ENCODE measurements at regions not wholly inside any gene's neighbourhood (a gene's known extent, or its start where the extent isn't known, plus 50 kb on each side); places are given as distances from the start of the nearest gene placed in this dataset.

DNA sequence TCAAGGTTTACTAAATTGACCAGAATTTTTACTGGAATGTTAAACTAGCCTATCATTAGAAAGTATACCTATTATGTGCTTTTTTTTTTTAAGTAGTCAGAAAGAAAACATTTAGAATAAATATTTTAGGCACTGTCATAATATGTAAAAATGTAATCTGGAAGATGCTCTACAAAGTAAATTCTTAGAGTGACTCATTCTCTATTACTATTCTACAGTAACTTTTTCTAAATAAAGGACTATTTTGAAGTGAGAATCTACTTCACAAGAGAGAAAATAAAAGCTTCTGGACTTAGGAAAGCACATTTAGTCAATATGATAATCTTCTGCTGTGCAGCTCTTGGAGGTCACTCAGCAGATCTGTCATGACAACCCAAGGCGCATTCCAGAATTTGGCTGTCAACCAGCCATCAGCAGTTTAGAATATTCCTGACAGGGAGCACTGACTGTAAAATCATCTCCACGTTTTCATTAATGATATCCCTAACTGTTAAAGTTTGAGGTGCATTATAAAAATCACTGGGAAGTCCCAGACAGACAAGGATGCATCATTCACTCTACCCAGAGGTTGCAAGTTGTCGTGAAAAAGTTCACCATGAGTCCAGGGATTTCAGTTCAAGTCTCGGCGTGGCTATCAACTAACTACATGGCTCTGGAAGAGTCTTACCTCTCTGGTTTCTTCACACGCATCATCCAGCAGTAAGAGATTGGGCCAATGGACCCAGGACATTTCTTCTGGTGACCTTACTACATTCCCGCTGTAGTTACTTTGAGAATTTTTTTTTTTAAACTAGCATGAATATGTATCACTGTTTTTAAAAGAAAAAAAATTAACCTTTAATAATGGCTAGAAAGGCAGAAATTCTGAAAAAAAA lies 374.9 kb downstream of the GJA1 start:
- no peak overlapping the region for H3K4me3 ChIP-seq (ENCODE audit: low read depth, low read length)
- TF ChIP-seq, protein P1, sequence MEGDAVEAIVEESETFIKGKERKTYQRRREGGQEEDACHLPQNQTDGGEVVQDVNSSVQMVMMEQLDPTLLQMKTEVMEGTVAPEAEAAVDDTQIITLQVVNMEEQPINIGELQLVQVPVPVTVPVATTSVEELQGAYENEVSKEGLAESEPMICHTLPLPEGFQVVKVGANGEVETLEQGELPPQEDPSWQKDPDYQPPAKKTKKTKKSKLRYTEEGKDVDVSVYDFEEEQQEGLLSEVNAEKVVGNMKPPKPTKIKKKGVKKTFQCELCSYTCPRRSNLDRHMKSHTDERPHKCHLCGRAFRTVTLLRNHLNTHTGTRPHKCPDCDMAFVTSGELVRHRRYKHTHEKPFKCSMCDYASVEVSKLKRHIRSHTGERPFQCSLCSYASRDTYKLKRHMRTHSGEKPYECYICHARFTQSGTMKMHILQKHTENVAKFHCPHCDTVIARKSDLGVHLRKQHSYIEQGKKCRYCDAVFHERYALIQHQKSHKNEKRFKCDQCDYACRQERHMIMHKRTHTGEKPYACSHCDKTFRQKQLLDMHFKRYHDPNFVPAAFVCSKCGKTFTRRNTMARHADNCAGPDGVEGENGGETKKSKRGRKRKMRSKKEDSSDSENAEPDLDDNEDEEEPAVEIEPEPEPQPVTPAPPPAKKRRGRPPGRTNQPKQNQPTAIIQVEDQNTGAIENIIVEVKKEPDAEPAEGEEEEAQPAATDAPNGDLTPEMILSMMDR (IDR thresholded peaks at IDR 0.05; ENCODE audit: low read depth, low read length), result no peak

DNA sequence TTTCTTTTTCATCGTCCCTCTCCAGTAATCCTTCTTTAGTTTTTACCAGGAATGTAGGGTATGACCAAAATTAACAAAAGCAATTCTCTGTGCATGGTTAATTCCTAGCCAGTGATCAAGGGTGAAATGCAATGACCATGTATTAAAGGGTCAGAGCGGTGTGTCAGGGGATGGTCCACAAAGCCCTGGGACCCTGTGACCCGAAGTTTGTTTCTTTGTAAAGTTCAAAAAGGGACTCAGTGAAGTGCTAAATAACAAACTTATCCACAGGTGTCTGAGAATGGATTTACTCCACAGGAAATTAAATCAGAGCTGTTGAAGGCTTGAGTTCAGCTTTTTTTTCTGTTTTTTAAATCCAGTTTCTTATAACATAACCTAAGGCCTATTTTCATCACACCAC lies 375.7 kb downstream of the GJA1 start:
- H3K4me3 ChIP-seq (ENCODE audit: low read depth, low read length), result no peak overlapping the region
- TF ChIP-seq, protein P1 (IDR thresholded peaks at IDR 0.05; ENCODE audit: low read depth, low read length), result no peak

DNA sequence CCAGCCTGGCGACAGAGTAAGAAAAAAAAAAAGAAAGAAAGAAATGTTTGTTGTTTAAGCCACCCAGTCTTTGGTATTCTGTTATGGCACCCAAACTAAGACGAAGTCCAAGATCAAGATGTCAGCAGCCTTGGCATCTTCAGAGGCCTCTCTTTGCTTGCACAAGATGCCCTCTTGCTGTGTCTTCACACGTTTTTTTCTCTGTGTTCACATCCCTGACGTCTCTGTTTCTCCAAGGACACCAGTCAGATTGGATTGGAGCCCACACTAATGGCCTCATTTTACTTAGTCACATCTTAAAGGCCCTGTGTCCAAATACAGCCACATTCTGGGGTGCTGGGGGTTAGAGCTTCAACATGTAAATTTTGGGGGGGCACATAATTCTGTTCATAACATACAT lies 380.9 kb downstream of the GJA1 start:
- H3K4me3 ChIP-seq (ENCODE audit: low read depth, low read length), result no peak overlapping the region
- TF ChIP-seq, protein P1 (IDR thresholded peaks at IDR 0.05; ENCODE audit: low read depth, low read length), result no peak

DNA sequence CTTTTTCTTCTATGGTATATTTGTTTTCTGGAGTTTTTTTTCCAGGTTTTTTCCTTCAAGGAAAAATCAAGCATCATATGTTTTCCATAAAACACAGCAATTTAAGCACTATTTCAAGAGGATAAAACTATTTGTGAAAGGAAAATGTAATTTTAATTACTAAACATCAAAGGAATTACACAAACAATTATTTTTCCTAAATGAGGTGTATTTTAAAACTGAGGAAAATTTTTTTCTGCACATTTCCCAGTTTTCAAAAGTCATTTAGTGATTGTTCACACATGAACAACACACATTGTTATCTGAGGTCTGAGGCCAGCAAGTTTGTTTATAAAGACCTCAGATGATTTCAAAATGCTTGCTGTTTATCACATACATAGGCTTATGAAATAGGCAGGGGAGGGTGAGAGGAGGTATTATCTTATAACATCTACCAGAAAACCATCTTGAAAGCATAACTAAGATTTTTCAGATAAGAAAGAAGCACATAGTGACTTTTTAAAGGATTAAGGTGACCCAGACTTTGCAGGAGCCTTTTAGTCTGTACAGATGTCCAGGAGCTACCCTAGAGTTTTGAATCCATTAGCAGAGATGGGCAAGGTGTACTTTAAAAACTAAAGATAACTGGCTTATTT lies 381.6 kb downstream of the GJA1 start:
- TF ChIP-seq, protein P1 (IDR thresholded peaks at IDR 0.05; ENCODE audit: low read depth, low read length), result no peak
- no peak overlapping the region for H3K4me3 ChIP-seq (ENCODE audit: low read depth, low read length)

DNA sequence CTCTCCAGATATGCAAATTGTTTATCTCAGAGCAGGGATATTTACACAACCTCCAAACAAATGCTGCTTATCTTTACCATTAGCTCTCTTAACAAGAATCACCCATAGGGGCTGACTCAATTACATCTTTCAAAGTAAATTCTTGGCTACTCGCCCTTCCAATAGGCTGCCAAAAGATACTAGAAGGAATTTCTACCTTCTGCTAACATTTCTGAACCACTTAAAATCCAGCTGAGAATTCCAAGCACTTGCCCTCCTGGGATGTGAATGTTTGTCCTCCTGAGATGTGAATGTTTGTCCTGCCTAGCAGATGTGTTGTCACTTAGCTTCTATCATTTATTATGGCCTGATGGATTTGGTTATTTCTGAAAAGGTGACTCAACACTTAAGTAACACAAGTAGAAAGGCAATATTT lies 388.0 kb downstream of the GJA1 start:
- H3K4me3 ChIP-seq (ENCODE audit: low read depth, low read length), result no peak overlapping the region
- TF ChIP-seq, protein P1 (IDR thresholded peaks at IDR 0.05; ENCODE audit: low read depth, low read length), result no peak

DNA sequence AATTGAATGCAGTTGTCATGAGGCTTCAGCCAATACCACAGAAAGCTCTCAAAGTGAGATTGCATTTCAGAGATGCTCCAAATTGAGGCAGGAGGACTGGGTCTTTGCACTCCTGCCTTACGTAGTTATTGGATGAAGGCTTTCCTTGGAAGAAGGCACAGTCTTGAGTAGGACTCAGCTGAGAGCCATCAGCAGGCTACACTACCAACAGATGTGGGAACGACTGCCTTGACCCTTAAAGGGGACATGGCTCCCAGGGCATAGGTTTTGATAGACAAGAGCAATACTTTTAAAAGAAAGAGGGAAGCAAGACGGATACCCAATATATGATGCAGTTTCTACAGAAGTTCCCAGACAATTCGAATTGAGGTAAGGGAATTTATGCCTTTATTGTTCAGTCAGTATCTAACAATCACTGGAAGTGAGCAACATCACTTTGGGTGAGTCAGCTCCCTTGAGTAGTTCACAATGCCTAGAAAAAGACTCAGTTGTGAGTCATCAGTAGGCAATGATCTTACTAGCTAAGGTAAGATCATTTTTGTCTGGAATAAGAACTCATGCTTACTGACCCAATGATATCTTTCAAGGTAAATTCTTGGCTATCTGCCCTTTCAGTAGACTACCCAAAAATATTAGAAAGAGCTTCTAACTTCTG lies 390.8 kb downstream of the GJA1 start:
- TF ChIP-seq, protein P1 (IDR thresholded peaks at IDR 0.05; ENCODE audit: low read depth, low read length), result no peak
- H3K4me3 ChIP-seq (ENCODE audit: low read depth, low read length), result no peak overlapping the region

Measured in WI38 (cell line).